ENCODE measurements at regions not wholly inside any gene's neighbourhood (a gene's known extent, or its start where the extent isn't known, plus 50 kb on each side); places are given as distances from the start of the nearest gene placed in this dataset.
A peak's percentile ranks its signal among the peaks of the same experiment; 100 is the strongest.

DNA sequence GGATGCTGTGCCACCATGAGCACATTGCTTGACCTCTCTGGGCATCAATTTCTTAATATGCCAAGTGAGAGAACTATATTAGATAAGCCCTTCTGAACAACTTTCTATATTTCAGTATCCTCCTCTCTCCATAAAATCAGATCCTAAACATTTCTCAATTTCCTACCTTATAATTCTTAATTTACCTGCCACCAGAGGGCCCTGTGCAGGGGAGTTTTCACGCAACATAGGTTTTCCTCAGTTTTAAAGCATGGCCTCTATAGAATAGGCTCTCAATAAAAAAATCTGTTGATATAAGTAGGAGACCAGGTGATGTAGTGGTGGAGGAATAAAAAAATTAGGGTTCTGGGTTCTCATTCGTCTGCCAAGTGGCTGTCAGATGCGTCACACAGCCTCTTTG lies 83.7 kb upstream of the DBX1 start:
- Histone ChIP-seq H4K20me1 (ENCODE audit: insufficient read depth, low read length, poor library complexity, severe bottlenecking) (no peaks in the 10 kb centered on the region), H3K9me2 (replicated peaks; ENCODE audit: low read depth, low read length) (no peaks in the 10 kb centered on the region), H3K9me3 (ENCODE audit: insufficient read depth, low read depth, low read length) (no peaks in the 10 kb centered on the region), H2AFZ (ENCODE audit: low read length) (no peak overlapping the region), H3K79me2 (ENCODE audit: insufficient read depth, low read length) (no peaks in the 10 kb centered on the region), H3K27me3 (ENCODE audit: insufficient read depth, low read length, poor library complexity, severe bottlenecking) (no peaks in the 10 kb centered on the region), H3K9ac (ENCODE audit: low read depth, low read length, poor library complexity, severe bottlenecking) (no peak overlapping the region), H3F3A (ENCODE audit: low read depth) (no peaks in the 10 kb centered on the region), H3K36me3 (ENCODE audit: insufficient read depth, low read length) (no peaks in the 10 kb centered on the region), H3K4me2 (ENCODE audit: low read depth, low read length, poor library complexity, severe bottlenecking) (no peak overlapping the region), H3K4me1 (ENCODE audit: insufficient read depth, low read length, poor library complexity, severe bottlenecking) (no peaks in the 10 kb centered on the region), H3K4me3 (ENCODE audit: low read length, poor library complexity, severe bottlenecking) (no peak overlapping the region)
- no peak for TF ChIP-seq EZH2phosphoT487 (IDR thresholded peaks at IDR 0.05; ENCODE audit: borderline replicate concordance)
- TF ChIP-seq, protein P1, sequence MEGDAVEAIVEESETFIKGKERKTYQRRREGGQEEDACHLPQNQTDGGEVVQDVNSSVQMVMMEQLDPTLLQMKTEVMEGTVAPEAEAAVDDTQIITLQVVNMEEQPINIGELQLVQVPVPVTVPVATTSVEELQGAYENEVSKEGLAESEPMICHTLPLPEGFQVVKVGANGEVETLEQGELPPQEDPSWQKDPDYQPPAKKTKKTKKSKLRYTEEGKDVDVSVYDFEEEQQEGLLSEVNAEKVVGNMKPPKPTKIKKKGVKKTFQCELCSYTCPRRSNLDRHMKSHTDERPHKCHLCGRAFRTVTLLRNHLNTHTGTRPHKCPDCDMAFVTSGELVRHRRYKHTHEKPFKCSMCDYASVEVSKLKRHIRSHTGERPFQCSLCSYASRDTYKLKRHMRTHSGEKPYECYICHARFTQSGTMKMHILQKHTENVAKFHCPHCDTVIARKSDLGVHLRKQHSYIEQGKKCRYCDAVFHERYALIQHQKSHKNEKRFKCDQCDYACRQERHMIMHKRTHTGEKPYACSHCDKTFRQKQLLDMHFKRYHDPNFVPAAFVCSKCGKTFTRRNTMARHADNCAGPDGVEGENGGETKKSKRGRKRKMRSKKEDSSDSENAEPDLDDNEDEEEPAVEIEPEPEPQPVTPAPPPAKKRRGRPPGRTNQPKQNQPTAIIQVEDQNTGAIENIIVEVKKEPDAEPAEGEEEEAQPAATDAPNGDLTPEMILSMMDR (conservative IDR thresholded peaks at IDR 0.05; ENCODE audit: low read length): peak; percentile 63

DNA sequence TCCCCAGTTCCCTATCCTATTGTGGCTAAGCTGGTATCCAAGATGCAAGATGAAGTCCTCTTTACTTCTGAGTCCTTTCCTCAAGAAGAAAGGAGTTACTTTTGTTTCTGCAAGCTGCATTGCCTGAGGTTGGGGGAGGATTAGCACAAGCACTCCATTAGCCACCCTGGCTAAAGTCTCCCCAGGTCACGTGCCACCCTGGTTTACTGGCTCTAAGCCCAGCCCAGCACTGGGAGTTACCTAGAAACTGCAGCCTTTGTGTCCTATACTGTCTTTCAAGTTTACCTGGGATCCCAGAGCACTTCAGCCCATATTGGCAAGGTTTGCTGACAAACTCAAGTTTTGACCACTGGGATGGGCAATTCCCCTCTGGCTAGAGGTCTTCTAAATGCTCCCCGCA lies 78.4 kb upstream of the DBX1 start:
- no peaks in the 10 kb centered on the region for H3K9me2 ChIP-seq (replicated peaks; ENCODE audit: low read depth, low read length)
- H3K9me3 ChIP-seq (ENCODE audit: insufficient read depth, low read depth, low read length): no peaks in the 10 kb centered on the region
- no peak overlapping the region for H3K4me2 ChIP-seq (ENCODE audit: low read depth, low read length, poor library complexity, severe bottlenecking)
- no peaks in the 10 kb centered on the region for H3F3A ChIP-seq (ENCODE audit: low read depth)
- H3K36me3 ChIP-seq (ENCODE audit: insufficient read depth, low read length): no peaks in the 10 kb centered on the region
- no peak overlapping the region for H3K9ac ChIP-seq (ENCODE audit: low read depth, low read length, poor library complexity, severe bottlenecking)
- H3K4me3 ChIP-seq (ENCODE audit: low read length, poor library complexity, severe bottlenecking): no peak overlapping the region
- TF ChIP-seq, protein P1 (conservative IDR thresholded peaks at IDR 0.05; ENCODE audit: low read length): no peak
- no peak for TF ChIP-seq EZH2phosphoT487 (IDR thresholded peaks at IDR 0.05; ENCODE audit: borderline replicate concordance)
- H2AFZ ChIP-seq (ENCODE audit: low read length): no peak overlapping the region
- H4K20me1 ChIP-seq (ENCODE audit: insufficient read depth, low read length, poor library complexity, severe bottlenecking): no peaks in the 10 kb centered on the region
- H3K4me1 ChIP-seq (ENCODE audit: insufficient read depth, low read length, poor library complexity, severe bottlenecking): no peaks in the 10 kb centered on the region
- no peaks in the 10 kb centered on the region for H3K27me3 ChIP-seq (ENCODE audit: insufficient read depth, low read length, poor library complexity, severe bottlenecking)
- H3K79me2 ChIP-seq (ENCODE audit: insufficient read depth, low read length): no peaks in the 10 kb centered on the region

DNA sequence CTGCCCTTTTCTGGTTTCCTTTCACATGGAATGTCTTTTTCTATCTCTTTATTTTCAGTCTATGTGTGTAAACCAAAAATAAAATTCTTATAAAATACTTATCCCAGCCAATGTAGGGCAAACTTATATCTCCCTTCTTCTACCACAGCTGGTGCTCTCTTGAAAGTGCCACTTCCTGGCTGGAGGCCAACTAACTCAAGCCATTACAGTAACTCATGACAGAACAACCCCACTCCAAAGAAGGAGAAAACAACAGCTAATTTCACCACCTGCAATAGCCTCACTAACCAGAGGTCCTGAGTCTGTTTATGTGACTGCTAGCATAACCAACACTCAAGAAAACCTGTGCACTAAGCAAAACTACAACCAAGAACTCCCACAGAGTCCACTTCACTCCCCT lies 74.9 kb upstream of the DBX1 start:
- Histone ChIP-seq H3K27me3 (ENCODE audit: insufficient read depth, low read length, poor library complexity, severe bottlenecking) (no peaks in the 10 kb centered on the region), H3K4me1 (ENCODE audit: insufficient read depth, low read length, poor library complexity, severe bottlenecking) (no peaks in the 10 kb centered on the region), H3K9me2 (replicated peaks; ENCODE audit: low read depth, low read length) (no peaks in the 10 kb centered on the region), H2AFZ (ENCODE audit: low read length) (no peak overlapping the region), H3K4me3 (ENCODE audit: low read length, poor library complexity, severe bottlenecking) (no peak overlapping the region), H3K79me2 (ENCODE audit: insufficient read depth, low read length) (no peaks in the 10 kb centered on the region), H3F3A (ENCODE audit: low read depth) (no peaks in the 10 kb centered on the region), H3K9me3 (ENCODE audit: insufficient read depth, low read depth, low read length) (no peaks in the 10 kb centered on the region), H3K4me2 (ENCODE audit: low read depth, low read length, poor library complexity, severe bottlenecking) (no peak overlapping the region), H3K9ac (ENCODE audit: low read depth, low read length, poor library complexity, severe bottlenecking) (no peak overlapping the region), H4K20me1 (ENCODE audit: insufficient read depth, low read length, poor library complexity, severe bottlenecking) (no peaks in the 10 kb centered on the region), H3K36me3 (ENCODE audit: insufficient read depth, low read length) (no peaks in the 10 kb centered on the region)
- TF ChIP-seq, protein P1 (conservative IDR thresholded peaks at IDR 0.05; ENCODE audit: low read length): no peak
- no peak for TF ChIP-seq EZH2phosphoT487 (IDR thresholded peaks at IDR 0.05; ENCODE audit: borderline replicate concordance)
